ENCODE measurements at regions not wholly inside any gene's neighbourhood (a gene's known extent, or its start where the extent isn't known, plus 50 kb on each side); places are given as distances from the start of the nearest gene placed in this dataset.

GRCh38 chr9:14428781-14429230, 114.9 kb upstream of the NFIB start:
- Histone ChIP-seq H2BK15ac (ENCODE audit: low read depth, low read length) (no peak overlapping the region), H3T11ph (ENCODE audit: low read length) (no peak overlapping the region), H3K4ac (ENCODE audit: low read depth, low read length) (no peak overlapping the region), H3K14ac (ENCODE audit: insufficient read depth, low read length) (no peak overlapping the region), H2AFZ (ENCODE audit: low read length) (no peak overlapping the region), H2AK5ac (ENCODE audit: insufficient read length, low read length) (no peak overlapping the region), H3K23me2 (ENCODE audit: insufficient read length, low read depth, low read length, poor library complexity, severe bottlenecking) (no peaks in the 10 kb centered on the region), H4K8ac (replicated peaks; ENCODE audit: insufficient read length, low read depth, low read length) (no peak overlapping the region), H3K56ac (ENCODE audit: insufficient read length, low read depth, low read length) (no peak overlapping the region), H3K9me3 (ENCODE audit: control insufficient read depth, low read depth, low read length) (no peaks in the 10 kb centered on the region), H4K91ac (ENCODE audit: insufficient read length, low read depth, low read length) (no peak overlapping the region), H3K4me2 (ENCODE audit: insufficient read depth, insufficient read length, low read length) (no peak overlapping the region), H3K79me2 (ENCODE audit: insufficient read depth, low read length) (no peaks in the 10 kb centered on the region), H3K9ac (ENCODE audit: extremely low read depth, insufficient read length, low read length) (no peak overlapping the region), H2BK5ac (ENCODE audit: insufficient read length, low read length) (no peak overlapping the region), H4K20me1 (ENCODE audit: control insufficient read depth, insufficient read depth, insufficient read length) (no peaks in the 10 kb centered on the region), H3K27me3 (ENCODE audit: insufficient read depth, low read length) (no peaks in the 10 kb centered on the region), H3K27ac (ENCODE audit: insufficient read length, low read depth, low read length) (no peak overlapping the region), H2BK120ac (ENCODE audit: low read depth, low read length, poor library complexity, severe bottlenecking) (no peak overlapping the region), H2BK20ac (ENCODE audit: low read depth, low read length, poor library complexity, severe bottlenecking) (no peak overlapping the region), H3K4me1 (ENCODE audit: insufficient read depth, low read length) (peaks cover 7% of the 10 kb centered on the region; the same call in 1 of the 2 replicates), H3K18ac (ENCODE audit: insufficient read length, low read depth, low read length) (no peak overlapping the region), H3K79me1 (ENCODE audit: insufficient read depth, low read depth, low read length, poor library complexity, severe bottlenecking) (no peaks in the 10 kb centered on the region), H4K5ac (ENCODE audit: insufficient read length, low read depth, low read length) (no peak overlapping the region), H3K23ac (ENCODE audit: insufficient read length, low read depth, low read length) (no peak overlapping the region), H2BK12ac (ENCODE audit: insufficient read length, low read depth, low read length) (no peak overlapping the region)
- H3K27me3 Mint-ChIP-seq (ENCODE audit: low read depth), result no peaks in the 10 kb centered on the region
- peak; percentile 83 for DNase-seq
- no peaks in the 10 kb centered on the region; a peak in 1 of 5 replicates for H3K9me3 Mint-ChIP-seq
- peak; percentile 90 for TF ChIP-seq CTCF (conservative IDR thresholded peaks at IDR 0.05)
- H3K27ac Mint-ChIP-seq, result no peak overlapping the region
- H3K4me3 Mint-ChIP-seq, result no peak overlapping the region
- H3K4me1 Mint-ChIP-seq, result peaks cover 25 to 29% of the 10 kb centered on the region in 2 experiments
- H3K36me3 Mint-ChIP-seq (ENCODE audit: insufficient read depth in 1 of 3, low read depth in 3 of 3), result no peaks in the 10 kb centered on the region; a peak in 2 of 7 replicates
- no CpG with 5 or more reads among the region's 11 CpGs for WGBS (ENCODE audit: extremely low coverage, insufficient read length, low lambda C conversion rate)
